ENCODE measurements at regions not wholly inside any gene's neighbourhood (a gene's known extent, or its start where the extent isn't known, plus 50 kb on each side); places are given as distances from the start of the nearest gene placed in this dataset.

DNA sequence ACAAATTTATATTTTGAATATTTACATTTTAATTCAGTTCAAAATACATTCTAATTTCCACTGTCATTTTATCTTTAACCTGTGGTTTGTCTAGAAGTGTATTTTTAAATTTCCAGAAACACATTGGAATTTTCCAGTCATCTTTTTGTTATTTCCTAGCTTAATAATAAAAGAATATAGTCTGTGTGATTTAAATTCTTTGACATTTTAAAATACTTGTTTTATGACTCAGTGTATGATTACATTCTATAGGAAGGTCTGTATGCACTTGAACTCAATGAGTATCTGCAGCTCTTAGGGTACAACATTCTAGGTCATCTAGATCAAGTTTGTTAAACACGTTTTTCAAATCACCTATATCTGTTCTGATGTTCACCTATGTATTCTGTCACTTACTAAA is 88.3 kb upstream of the MBOAT2 start:
- WGBS, 3 donors, result 77 to 83% (median 78%) methylated on average over 1 of the region's 1 CpG
- Histone ChIP-seq H3K36me3 (ENCODE audit: insufficient read depth in 1 of 2, low read depth in 1 of 2) (no peaks in the 10 kb centered on the region), H3K9me3 (no peaks in the 10 kb centered on the region), H3K27me3 (ENCODE audit: insufficient read depth in 3 of 3, low read length in 2 of 3) (peaks cover 0 to 21% (median 0%) of the 10 kb centered on the region in 3 donors), H3K4me3 (no peak overlapping the region), H3K4me1 (no peaks in the 10 kb centered on the region), H3K27ac (no peak overlapping the region)
- no peak for ATAC-seq
- DNase-seq, result no peak
- TF ChIP-seq, protein P1, sequence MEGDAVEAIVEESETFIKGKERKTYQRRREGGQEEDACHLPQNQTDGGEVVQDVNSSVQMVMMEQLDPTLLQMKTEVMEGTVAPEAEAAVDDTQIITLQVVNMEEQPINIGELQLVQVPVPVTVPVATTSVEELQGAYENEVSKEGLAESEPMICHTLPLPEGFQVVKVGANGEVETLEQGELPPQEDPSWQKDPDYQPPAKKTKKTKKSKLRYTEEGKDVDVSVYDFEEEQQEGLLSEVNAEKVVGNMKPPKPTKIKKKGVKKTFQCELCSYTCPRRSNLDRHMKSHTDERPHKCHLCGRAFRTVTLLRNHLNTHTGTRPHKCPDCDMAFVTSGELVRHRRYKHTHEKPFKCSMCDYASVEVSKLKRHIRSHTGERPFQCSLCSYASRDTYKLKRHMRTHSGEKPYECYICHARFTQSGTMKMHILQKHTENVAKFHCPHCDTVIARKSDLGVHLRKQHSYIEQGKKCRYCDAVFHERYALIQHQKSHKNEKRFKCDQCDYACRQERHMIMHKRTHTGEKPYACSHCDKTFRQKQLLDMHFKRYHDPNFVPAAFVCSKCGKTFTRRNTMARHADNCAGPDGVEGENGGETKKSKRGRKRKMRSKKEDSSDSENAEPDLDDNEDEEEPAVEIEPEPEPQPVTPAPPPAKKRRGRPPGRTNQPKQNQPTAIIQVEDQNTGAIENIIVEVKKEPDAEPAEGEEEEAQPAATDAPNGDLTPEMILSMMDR (IDR thresholded peaks at IDR 0.05), result no peak
- intact Hi-C loops (cut with DNase I), result no loop called here

- 76 to 94% (median 91%) methylated on average over 5 of the region's 5 CpGs for WGBS, 3 donors
- Histone ChIP-seq H3K27me3 (ENCODE audit: insufficient read depth in 3 of 3, low read length in 2 of 3) (peaks cover 0 to 13% (median 0%) of the 10 kb centered on the region in 3 donors), H3K4me1 (no peaks in the 10 kb centered on the region), H3K9me3 (no peaks in the 10 kb centered on the region), H3K36me3 (ENCODE audit: insufficient read depth in 1 of 2, low read depth in 1 of 2) (no peaks in the 10 kb centered on the region), H3K4me3 (no peak overlapping the region), H3K27ac (no peak overlapping the region)
- TF ChIP-seq, protein P1 (IDR thresholded peaks at IDR 0.05), result no peak
- ATAC-seq, result no peak
- intact Hi-C loops (cut with DNase I), result no loop called here
- no peak for DNase-seq
These were observed 86.3 kb upstream of the MBOAT2 start for GRCh38 chr2:9089831-9090230.

GRCh38 chr2:9087121-9087681 is 83.7 kb upstream of the MBOAT2 start:
- intact Hi-C loops (cut with DNase I), result no loop called here
- no peak for ATAC-seq
- Histone ChIP-seq H3K4me3 (no peak overlapping the region), H3K27ac (no peak overlapping the region), H3K36me3 (ENCODE audit: insufficient read depth in 1 of 2, low read depth in 1 of 2) (no peaks in the 10 kb centered on the region), H3K27me3 (ENCODE audit: insufficient read depth in 3 of 3, low read length in 2 of 3) (no peaks in the 10 kb centered on the region), H3K9me3 (no peaks in the 10 kb centered on the region), H3K4me1 (no peaks in the 10 kb centered on the region)
- 7 to 16% (median 12%) methylated on average over 6 of the region's 6 CpGs for WGBS, 3 donors
- TF ChIP-seq, protein P1 (IDR thresholded peaks at IDR 0.05), result no peak
- no peak for DNase-seq

GRCh38 chr2:9086465-9086864 is 83.0 kb upstream of the MBOAT2 start:
- Histone ChIP-seq H3K27ac (no peak overlapping the region), H3K36me3 (ENCODE audit: insufficient read depth in 1 of 2, low read depth in 1 of 2) (no peaks in the 10 kb centered on the region), H3K4me3 (no peak overlapping the region), H3K27me3 (ENCODE audit: insufficient read depth in 3 of 3, low read length in 2 of 3) (no peaks in the 10 kb centered on the region), H3K4me1 (no peaks in the 10 kb centered on the region), H3K9me3 (no peaks in the 10 kb centered on the region)
- no peak for ATAC-seq
- 63 to 74% (median 70%) methylated on average over 7 of the region's 7 CpGs for WGBS, 3 donors
- TF ChIP-seq, protein P1 (IDR thresholded peaks at IDR 0.05), result no peak
- intact Hi-C loops (cut with DNase I), result no loop called here
- no peak for DNase-seq

DNA sequence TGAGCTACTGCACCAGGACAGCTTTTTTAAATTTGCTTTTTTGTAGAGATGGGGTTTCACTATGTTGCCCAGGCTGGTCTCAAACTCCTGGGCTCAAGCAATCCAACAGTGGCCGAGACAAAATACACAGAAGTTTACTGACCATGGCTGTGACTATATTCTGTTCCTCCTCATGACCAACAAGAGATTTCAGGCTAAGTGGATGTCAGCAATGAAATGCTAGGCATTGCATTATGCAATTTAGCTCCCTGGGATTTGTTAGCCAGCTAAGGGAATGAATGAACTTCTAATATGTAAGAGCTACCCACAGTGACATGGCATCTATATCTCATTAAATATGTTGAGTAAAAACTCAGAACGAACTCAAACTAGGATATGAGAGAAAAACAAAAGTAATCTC is 81.9 kb upstream of the MBOAT2 start:
- DNase-seq (no peak), ATAC-seq (no peak)
- intact Hi-C loops (cut with DNase I), result no loop called here
- no peak overlapping the region for H3K4me3 ChIP-seq
- TF ChIP-seq, protein P1 (IDR thresholded peaks at IDR 0.05), result no peak
- H3K27me3 ChIP-seq (ENCODE audit: insufficient read depth in 3 of 3, low read length in 2 of 3), result no peaks in the 10 kb centered on the region
- no peaks in the 10 kb centered on the region for H3K4me1 ChIP-seq
- no peaks in the 10 kb centered on the region for H3K36me3 ChIP-seq (ENCODE audit: insufficient read depth in 1 of 2, low read depth in 1 of 2)
- WGBS, 3 donors, result 84 to 89% (median 88%) methylated on average over 2 of the region's 2 CpGs
- no peaks in the 10 kb centered on the region for H3K9me3 ChIP-seq
- H3K27ac ChIP-seq, result no peak overlapping the region
